Trophoblast cell (in vitro differentiated cells and primary cell): ENCODE measurements at regions not wholly inside any gene's neighbourhood (a gene's known extent, or its start where the extent isn't known, plus 50 kb on each side); places are given as distances from the start of the nearest gene placed in this dataset.

ENCODE experiments used
- DNase-seq, 2 donors: peaks; one replicate each; pipeline ENCODE4 v3.0.0-alpha.2; 2016
- H2AFZ ChIP-seq: 2 replicates; pipeline ENCODE4 v1.6.1; 2013; ENCODE audit warnings: low read length, moderate library complexity, mild to moderate bottlenecking; ENCODE audit not compliant: insufficient read depth, poor library complexity
- H2AK5ac ChIP-seq: 2 replicates; pipeline ENCODE4 v1.6.1; 2013; ENCODE audit warnings: mild to moderate bottlenecking, low read length
- H2BK120ac ChIP-seq: 2 replicates; pipeline ENCODE4 v1.6.1; 2013; ENCODE audit warnings: low read length, mild to moderate bottlenecking, moderate library complexity; ENCODE audit not compliant: insufficient read depth, poor library complexity
- H2BK12ac ChIP-seq: 2 replicates; pipeline ENCODE4 v1.6.1; 2013; ENCODE audit warnings: mild to moderate bottlenecking, low read length, moderate library complexity
- H2BK5ac ChIP-seq: 2 replicates; pipeline ENCODE4 v1.6.1; 2013; ENCODE audit warnings: low read length, low read depth, moderate library complexity, mild to moderate bottlenecking; ENCODE audit not compliant: poor library complexity
- H3K14ac ChIP-seq: 2 replicates; pipeline ENCODE4 v1.6.1; 2013; ENCODE audit warnings: mild to moderate bottlenecking, low read length
- H3K18ac ChIP-seq: 2 replicates; pipeline ENCODE4 v1.6.1; 2013; ENCODE audit warnings: mild to moderate bottlenecking, low read length
- H3K23ac ChIP-seq: 2 replicates; pipeline ENCODE4 v1.6.1; 2013; ENCODE audit warnings: low read length
- H3K27ac ChIP-seq: 2 replicates; pipeline ENCODE4 v1.5.1; 2013; ENCODE audit warnings: low read depth, mild to moderate bottlenecking, inconsistent platforms, low read length, moderate library complexity
- H3K27me3 ChIP-seq: 2 replicates; pipeline ENCODE4 v1.6.1; 2013; ENCODE audit warnings: inconsistent platforms, mild to moderate bottlenecking, low read length, moderate library complexity; ENCODE audit not compliant: insufficient read depth
- H3K36me3 ChIP-seq, 2 experiments: 1 replicate in 1 of 2; 2 replicates in 1 of 2; pipeline ENCODE4 v1.6.1; 2013; ENCODE audit warnings: low read length in 2 of 2, mild to moderate bottlenecking in 2 of 2, moderate library complexity in 1 of 2; ENCODE audit not compliant: insufficient read depth in 2 of 2, control insufficient read depth in 1 of 2
- H3K4ac ChIP-seq: 2 replicates; pipeline ENCODE4 v1.6.1; 2013; ENCODE audit warnings: low read depth, mild to moderate bottlenecking, low read length, moderate library complexity
- H3K4me1 ChIP-seq, 2 experiments: 1 replicate in 1 of 2; 2 replicates in 1 of 2; pipeline ENCODE4 v1.6.1; 2013; ENCODE audit warnings: low read length in 2 of 2, mild to moderate bottlenecking in 2 of 2, moderate library complexity in 1 of 2; ENCODE audit not compliant: insufficient read depth in 2 of 2, control insufficient read depth in 1 of 2
- H3K4me2 ChIP-seq: 2 replicates; pipeline ENCODE4 v1.6.1; 2013; ENCODE audit warnings: inconsistent platforms, mild to moderate bottlenecking, low read length, moderate library complexity
- H3K4me3 ChIP-seq: 2 replicates; pipeline ENCODE4 v1.5.1; 2013; ENCODE audit warnings: mild to moderate bottlenecking, low read depth, low read length, inconsistent platforms
- H3K79me1 ChIP-seq: one replicate; pipeline ENCODE4 v1.6.1; 2013; ENCODE audit warnings: low read length
- H3K79me2 ChIP-seq: 2 replicates; pipeline ENCODE4 v1.6.1; 2013; ENCODE audit warnings: low read length, mild to moderate bottlenecking; ENCODE audit not compliant: control insufficient read depth, insufficient read depth, poor library complexity
- H3K9ac ChIP-seq: 2 replicates; pipeline ENCODE4 v1.6.1; 2013; ENCODE audit warnings: mild to moderate bottlenecking, low read length
- H3K9me3 ChIP-seq: 2 replicates; pipeline ENCODE4 v1.6.1; 2013; ENCODE audit warnings: low read depth, mild to moderate bottlenecking, control low read depth, inconsistent platforms, low read length; ENCODE audit not compliant: insufficient read depth
- H4K12ac ChIP-seq: 2 replicates; pipeline ENCODE4 v1.6.1; 2013; ENCODE audit warnings: low read depth, mild to moderate bottlenecking, low read length, moderate library complexity
- H4K8ac ChIP-seq: 2 replicates; pipeline ENCODE4 v1.6.1; 2013; ENCODE audit warnings: low read depth, mild to moderate bottlenecking, low read length, moderate library complexity
- H4K91ac ChIP-seq: one replicate; pipeline ENCODE4 v1.6.1; 2013; ENCODE audit warnings: low read depth, mild to moderate bottlenecking, low read length, moderate library complexity
- WGBS: extraction: QIAGEN DNeasy Blood & Tissue Kit; methylation state at CpG from one replicate; pipeline ENCODE4 v1.1.7; 2013; ENCODE audit warnings: missing lambda C conversion rate; ENCODE audit not compliant: insufficient read length, insufficient coverage; ENCODE audit errors: extremely low coverage; 5-methylcytosine and 5-hydroxymethylcytosine counted together

DNA sequence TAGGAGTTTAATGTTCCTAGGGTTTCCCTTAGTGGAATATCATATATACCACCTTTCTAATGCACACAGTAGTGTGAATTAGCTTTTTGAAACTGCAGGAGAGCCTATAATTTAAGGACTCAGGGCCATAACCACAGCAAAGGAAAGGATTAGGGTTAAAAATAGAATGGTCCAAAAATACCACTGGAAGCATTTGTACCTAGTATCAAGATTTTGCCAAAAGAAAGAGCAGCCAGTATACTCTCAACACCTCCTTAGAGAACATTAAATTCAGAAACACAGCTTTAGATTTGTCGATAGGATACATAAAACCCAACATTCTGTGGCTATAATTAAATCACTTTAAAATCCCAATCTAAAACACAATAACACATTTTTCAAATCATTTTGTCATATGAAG, 634.9 kb downstream of the EPHA4 start:
- Histone ChIP-seq H2AK5ac (no peak overlapping the region), H3K4me3 (no peak overlapping the region), H3K79me2 (no peaks in the 10 kb centered on the region), H2BK5ac (no peak overlapping the region), H4K12ac (no peak overlapping the region), H3K27ac (no peak overlapping the region), H3K36me3 (no peaks in the 10 kb centered on the region), H3K4me2 (no peak overlapping the region), H3K4me1 (no peaks in the 10 kb centered on the region), H4K8ac (no peak overlapping the region), H3K4ac (no peak overlapping the region), H2AFZ (no peak overlapping the region), H3K14ac (no peak overlapping the region), H3K27me3 (no peaks in the 10 kb centered on the region), H3K18ac (no peak overlapping the region), H3K9ac (no peak overlapping the region), H3K9me3 (peaks cover 2% of the 10 kb centered on the region), H2BK12ac (no peak overlapping the region), H2BK120ac (no peak overlapping the region), H4K91ac (no peak overlapping the region), H3K79me1 (no peaks in the 10 kb centered on the region), H3K23ac (no peak overlapping the region)
- DNase-seq, result no peak
- WGBS, result no CpG with 5 or more reads among the region's 1 CpG

DNA sequence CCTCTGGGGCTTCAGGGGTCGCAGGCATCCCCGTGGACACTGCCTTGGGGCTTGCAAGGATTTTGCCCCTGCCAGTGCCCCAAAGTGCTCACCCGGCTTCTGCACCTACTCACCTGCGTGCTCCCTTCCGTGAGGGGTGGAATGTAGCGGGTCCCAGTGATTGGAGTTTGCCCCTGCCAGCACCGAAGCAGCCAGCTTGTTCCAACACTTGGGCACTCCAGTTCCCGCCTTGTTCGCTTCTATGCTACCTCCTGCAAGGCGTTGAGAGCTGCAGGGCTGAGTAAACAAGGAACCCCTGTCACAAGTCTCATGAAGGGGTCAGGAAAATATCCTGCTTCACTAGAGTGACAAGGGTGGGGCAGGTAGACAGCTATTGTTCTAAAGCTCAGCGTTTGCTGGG, 631.5 kb downstream of the EPHA4 start:
- no peaks in the 10 kb centered on the region for H3K27me3 ChIP-seq
- no peak overlapping the region for H4K91ac ChIP-seq
- H3K4me3 ChIP-seq, result no peak overlapping the region
- H3K18ac ChIP-seq, result no peak overlapping the region
- no CpG with 5 or more reads among the region's 11 CpGs for WGBS
- no peak overlapping the region for H2AFZ ChIP-seq
- DNase-seq, result no peak
- H3K23ac ChIP-seq, result no peak overlapping the region
- H4K12ac ChIP-seq, result no peak overlapping the region
- H2BK120ac ChIP-seq, result no peak overlapping the region
- H3K4me1 ChIP-seq, result no peaks in the 10 kb centered on the region
- no peak overlapping the region for H2BK5ac ChIP-seq
- H4K8ac ChIP-seq, result no peak overlapping the region
- H3K14ac ChIP-seq, result no peak overlapping the region
- peaks cover 2% of the 10 kb centered on the region for H3K9me3 ChIP-seq
- no peak overlapping the region for H3K4me2 ChIP-seq
- H2AK5ac ChIP-seq, result no peak overlapping the region
- no peak overlapping the region for H3K9ac ChIP-seq
- no peaks in the 10 kb centered on the region for H3K79me2 ChIP-seq
- H3K79me1 ChIP-seq, result no peaks in the 10 kb centered on the region
- no peak overlapping the region for H2BK12ac ChIP-seq
- H3K4ac ChIP-seq, result no peak overlapping the region
- H3K27ac ChIP-seq, result no peak overlapping the region
- no peaks in the 10 kb centered on the region for H3K36me3 ChIP-seq

DNA sequence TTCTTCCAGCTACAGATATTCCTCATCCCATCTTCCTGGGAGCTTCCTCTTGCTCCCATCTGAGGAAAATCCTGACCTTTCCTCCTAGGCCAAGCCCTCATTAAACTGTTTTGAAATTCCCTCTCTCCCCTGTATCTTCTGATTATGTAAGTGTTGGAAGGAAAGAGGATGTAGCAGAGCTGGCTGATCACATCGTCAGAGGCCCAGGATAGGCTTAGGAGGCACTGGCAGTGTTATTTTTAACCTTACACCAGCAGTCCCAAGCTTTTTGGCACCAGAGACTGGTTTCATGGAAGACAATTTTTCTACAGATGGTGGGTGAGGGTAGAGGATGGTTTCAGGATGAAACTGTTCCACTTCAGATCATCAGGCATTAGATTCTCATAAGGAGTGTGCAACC, 630.4 kb downstream of the EPHA4 start:
- WGBS, result no CpG with 5 or more reads among the region's 1 CpG
- no peak overlapping the region for H2BK12ac ChIP-seq
- H3K79me1 ChIP-seq, result no peaks in the 10 kb centered on the region
- H4K8ac ChIP-seq, result no peak overlapping the region
- DNase-seq, result no peak
- no peak overlapping the region for H3K4me3 ChIP-seq
- no peak overlapping the region for H2AFZ ChIP-seq
- H3K23ac ChIP-seq, result no peak overlapping the region
- H2BK120ac ChIP-seq, result no peak overlapping the region
- no peak overlapping the region for H3K4me2 ChIP-seq
- H3K27me3 ChIP-seq, result no peaks in the 10 kb centered on the region
- H3K9ac ChIP-seq, result no peak overlapping the region
- peaks cover 2% of the 10 kb centered on the region for H3K9me3 ChIP-seq
- no peak overlapping the region for H3K14ac ChIP-seq
- H3K4ac ChIP-seq, result no peak overlapping the region
- no peak overlapping the region for H2BK5ac ChIP-seq
- H3K79me2 ChIP-seq, result no peaks in the 10 kb centered on the region
- no peak overlapping the region for H3K18ac ChIP-seq
- H3K36me3 ChIP-seq, result no peaks in the 10 kb centered on the region
- H4K91ac ChIP-seq, result no peak overlapping the region
- no peak overlapping the region for H2AK5ac ChIP-seq
- H3K4me1 ChIP-seq, result no peaks in the 10 kb centered on the region
- no peak overlapping the region for H3K27ac ChIP-seq
- no peak overlapping the region for H4K12ac ChIP-seq

DNA sequence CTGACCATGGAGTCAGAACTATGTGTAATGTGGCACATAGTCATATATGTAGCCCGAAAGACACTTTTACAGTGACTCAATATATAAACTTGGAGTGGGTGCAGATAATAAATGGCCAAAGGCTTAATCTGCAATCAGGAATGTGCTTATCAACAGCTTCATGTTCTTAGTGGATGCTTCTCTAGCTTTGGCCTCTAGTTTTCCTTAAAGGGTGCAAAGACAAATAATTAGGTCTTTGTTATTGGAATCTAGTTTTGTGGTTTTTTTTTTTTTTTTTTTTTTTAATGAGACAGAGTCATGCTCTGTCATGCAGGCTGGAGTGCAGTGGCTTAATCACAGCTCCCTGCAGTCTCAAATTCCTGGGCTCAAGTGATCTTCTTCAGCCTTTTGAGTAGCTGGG, 625.6 kb downstream of the EPHA4 start:
- Histone ChIP-seq H3K4me3 (no peak overlapping the region), H3K79me2 (no peaks in the 10 kb centered on the region), H2BK120ac (no peak overlapping the region)

More for the DNA sequence above, 625.6 kb downstream of the EPHA4 start:
- no peak for DNase-seq
- WGBS, result no CpG with 5 or more reads among the region's 1 CpG
- Histone ChIP-seq H3K4me2 (no peak overlapping the region), H3K9me3 (peaks cover 2% of the 10 kb centered on the region), H3K4me1 (no peaks in the 10 kb centered on the region), H4K8ac (no peak overlapping the region), H3K23ac (no peak overlapping the region), H2AFZ (no peak overlapping the region), H3K79me1 (no peaks in the 10 kb centered on the region), H3K36me3 (no peaks in the 10 kb centered on the region), H3K18ac (no peak overlapping the region), H3K27me3 (no peaks in the 10 kb centered on the region), H3K27ac (no peak overlapping the region), H2BK5ac (no peak overlapping the region), H4K12ac (no peak overlapping the region), H3K9ac (no peak overlapping the region), H4K91ac (no peak overlapping the region), H3K4ac (no peak overlapping the region), H2AK5ac (no peak overlapping the region), H2BK12ac (no peak overlapping the region), H3K14ac (no peak overlapping the region)
